Liver (tissue), 7 donors: ENCODE measurements at regions not wholly inside any gene's neighbourhood (a gene's known extent, or its start where the extent isn't known, plus 50 kb on each side); places are given as distances from the start of the nearest gene placed in this dataset.

Experiments
- DNase-seq: peaks from one replicate; pipeline ENCODE4 v3.0.0-alpha.2; 2017; ENCODE audit warnings: low spot score
- H3K27ac ChIP-seq, 2 donors: one replicate each; pipeline ENCODE4 v1.7.0; 2013; ENCODE audit warnings: inconsistent platforms in 2 of 2, low read length in 2 of 2, control low read depth in 1 of 2, low read depth in 1 of 2, mild to moderate bottlenecking in 1 of 2
- H3K27me3 ChIP-seq, 4 donors: one replicate each; pipeline versions ENCODE4 v1.6.1 to v1.7.0; 2013; ENCODE audit warnings: low read length in 3 of 4, inconsistent platforms in 1 of 4, mild to moderate bottlenecking in 1 of 4, moderate library complexity in 1 of 4; ENCODE audit not compliant: control insufficient read depth in 4 of 4, insufficient read depth in 4 of 4
- H3K36me3 ChIP-seq, 4 donors: one replicate each; pipeline versions ENCODE4 v1.6.1 to v1.7.0; 2013; ENCODE audit warnings: low read length in 3 of 4, mild to moderate bottlenecking in 3 of 4, low read depth in 1 of 4, moderate library complexity in 1 of 4; ENCODE audit not compliant: control insufficient read depth in 4 of 4, insufficient read depth in 3 of 4
- H3K4me1 ChIP-seq, 4 donors: one replicate each; pipeline versions ENCODE4 v1.6.1 to v1.7.0; 2013; ENCODE audit warnings: low read length in 3 of 4, mild to moderate bottlenecking in 3 of 4, moderate library complexity in 1 of 4; ENCODE audit not compliant: control insufficient read depth in 4 of 4, insufficient read depth in 4 of 4
- H3K4me3 ChIP-seq, 3 donors: one replicate each; pipeline versions ENCODE4 v1.6.1 to v1.7.0; 2013; ENCODE audit warnings: low read length in 3 of 3, control low read depth in 1 of 3, low read depth in 1 of 3, mild to moderate bottlenecking in 1 of 3
- H3K9ac ChIP-seq, 2 donors: one replicate each; pipeline ENCODE4 v1.7.0; 2013; ENCODE audit warnings: low read length in 2 of 2, mild to moderate bottlenecking in 2 of 2, moderate library complexity in 2 of 2, control low read depth in 1 of 2, low read depth in 1 of 2
- H3K9me3 ChIP-seq, 4 donors: one replicate each; pipeline versions ENCODE4 v1.6.1 to v1.7.0; 2013; ENCODE audit warnings: low read length in 3 of 4; ENCODE audit not compliant: control insufficient read depth in 4 of 4
- FOXA1 ChIP-seq: IDR thresholded peaks from 2 replicates; pipeline ENCODE4 v1.6.1; 2016; ENCODE audit warnings: antibody characterized with exemption
- GABPA ChIP-seq, 2 donors: IDR thresholded peaks in 1 of 2; conservative IDR thresholded peaks in 1 of 2; 2 replicates each; pipeline ENCODE4 v1.6.1; 2016; ENCODE audit warnings: antibody characterized with exemption in 2 of 2, mild to moderate bottlenecking in 1 of 2, moderate library complexity in 1 of 2
- HNF4A ChIP-seq, 2 donors: conservative IDR thresholded peaks; 2 replicates each; pipeline ENCODE4 v1.6.1; 2016; ENCODE audit warnings: antibody characterized with exemption in 2 of 2, mild to moderate bottlenecking in 2 of 2
- HNF4G ChIP-seq: IDR thresholded peaks from 2 replicates; pipeline ENCODE4 v1.6.1; 2016; ENCODE audit warnings: antibody characterized with exemption
- JUND ChIP-seq, 2 donors: IDR thresholded peaks; 2 replicates each; pipeline ENCODE4 v1.6.1; 2016; ENCODE audit warnings: antibody characterized with exemption in 2 of 2
- MAX ChIP-seq: IDR thresholded peaks from 2 replicates; pipeline ENCODE4 v1.6.1; 2016; ENCODE audit warnings: antibody characterized with exemption
- NR2F2 ChIP-seq: IDR thresholded peaks from 2 replicates; pipeline ENCODE4 v1.6.1; 2016; ENCODE audit warnings: antibody characterized with exemption
- RAD21 ChIP-seq, 2 donors: IDR thresholded peaks; 2 replicates each; pipeline ENCODE4 v1.6.1; 2016; ENCODE audit warnings: antibody characterized with exemption in 2 of 2, mild to moderate bottlenecking in 2 of 2
- REST ChIP-seq: IDR thresholded peaks from 2 replicates; pipeline ENCODE4 v1.6.1; 2016; ENCODE audit warnings: antibody characterized with exemption, mild to moderate bottlenecking
- RXRA ChIP-seq, 2 donors: IDR thresholded peaks; 2 replicates each; pipeline ENCODE4 v1.6.1; 2017 to 2018; ENCODE audit warnings: antibody characterized with exemption in 2 of 2, mild to moderate bottlenecking in 1 of 2
- SP1 ChIP-seq: IDR thresholded peaks from 2 replicates; pipeline ENCODE4 v1.6.1; 2018; ENCODE audit warnings: antibody characterized with exemption, mild to moderate bottlenecking
- TAF1 ChIP-seq: conservative IDR thresholded peaks from 2 replicates; pipeline ENCODE4 v1.6.1; 2016; ENCODE audit warnings: antibody characterized with exemption, mild to moderate bottlenecking
- YY1 ChIP-seq: IDR thresholded peaks from 2 replicates; pipeline ENCODE4 v1.6.1; 2016; ENCODE audit warnings: antibody characterized with exemption, mild to moderate bottlenecking
- whole genome bisulfite sequencing: extraction: QIAGEN DNeasy Blood & Tissue Kit; methylation state at CpG from one replicate; pipeline ENCODE4 v1.1.7; 2013; 5-methylcytosine and 5-hydroxymethylcytosine counted together
- donor health status: healthy.
- donor health status: healthy.
- donor health status: healthy.
- donor health status: healthy.

GRCh38 chr12:64943686-64944085, 119.2 kb downstream of the TBC1D30 start:
- 69% methylated on average over 5 of the region's 5 CpGs for WGBS

GRCh38 chr12:64944966-64945365, 120.5 kb downstream of the TBC1D30 start:
- Histone ChIP-seq H3K4me3 (no peak overlapping the region), H3K36me3 (no peaks in the 10 kb centered on the region), H3K4me1 (peaks cover 0 to 2% (median 0%) of the 10 kb centered on the region in 4 donors), H3K27ac (no peak overlapping the region), H3K9ac (no peak overlapping the region), H3K9me3 (no peaks in the 10 kb centered on the region), H3K27me3 (no peaks in the 10 kb centered on the region)
- no peak for DNase-seq
- 69% methylated on average over 3 of the region's 3 CpGs for WGBS
- no peak for TF ChIP-seq RAD21 (IDR thresholded peaks at IDR 0.05)
- no peak for TF ChIP-seq FOXA1
- no peak for TF ChIP-seq MAX
- TF ChIP-seq GABPA (IDR thresholded peaks at IDR 0.05 in 1 of 2, conservative IDR thresholded peaks at IDR 0.05 in 1 of 2), result no peak
- TF ChIP-seq TAF1, result no peak

More at GRCh38 chr12:64943686-64944085, 119.2 kb downstream of the TBC1D30 start:
- Histone ChIP-seq H3K27ac (no peak overlapping the region), H3K27me3 (no peaks in the 10 kb centered on the region), H3K36me3 (no peaks in the 10 kb centered on the region), H3K9ac (no peak overlapping the region), H3K9me3 (no peaks in the 10 kb centered on the region), H3K4me1 (peaks cover 0 to 2% (median 0%) of the 10 kb centered on the region in 4 donors), H3K4me3 (no peak overlapping the region)
- TF ChIP-seq HNF4A (conservative IDR thresholded peaks at IDR 0.05) (no peak), YY1 (no peak), JUND (IDR thresholded peaks at IDR 0.05) (no peak), FOXA1 (no peak)
- DNase-seq, result no peak

GRCh38 chr12:64946132-64946829, 121.8 kb downstream of the TBC1D30 start:
- DNase-seq, result no peak

More at GRCh38 chr12:64946132-64946829, 121.8 kb downstream of the TBC1D30 start:
- no peak overlapping the region for H3K9ac ChIP-seq
- H3K27ac ChIP-seq, result no peak overlapping the region
- no peak for TF ChIP-seq JUND (IDR thresholded peaks at IDR 0.05)
- no peak for TF ChIP-seq HNF4G
- TF ChIP-seq SP1, result peak; percentile 23
- TF ChIP-seq RXRA (IDR thresholded peaks at IDR 0.05), result peak; percentile 16 to 24
- TF ChIP-seq REST, result no peak
- peak; percentile 62 for TF ChIP-seq NR2F2
- TF ChIP-seq FOXA1, result no peak
- 60% methylated on average over 5 of the region's 5 CpGs for WGBS
- peaks cover 0 to 2% (median 0%) of the 10 kb centered on the region in 4 donors for H3K27me3 ChIP-seq
- H3K4me3 ChIP-seq, result no peak overlapping the region
- H3K36me3 ChIP-seq, result no peaks in the 10 kb centered on the region
- H3K9me3 ChIP-seq, result no peaks in the 10 kb centered on the region
- H3K4me1 ChIP-seq, result peaks cover 0 to 2% (median 0%) of the 10 kb centered on the region in 4 donors
